ENCODE measurements at regions not wholly inside any gene's neighbourhood (a gene's known extent, or its start where the extent isn't known, plus 50 kb on each side); places are given as distances from the start of the nearest gene placed in this dataset.

DNA sequence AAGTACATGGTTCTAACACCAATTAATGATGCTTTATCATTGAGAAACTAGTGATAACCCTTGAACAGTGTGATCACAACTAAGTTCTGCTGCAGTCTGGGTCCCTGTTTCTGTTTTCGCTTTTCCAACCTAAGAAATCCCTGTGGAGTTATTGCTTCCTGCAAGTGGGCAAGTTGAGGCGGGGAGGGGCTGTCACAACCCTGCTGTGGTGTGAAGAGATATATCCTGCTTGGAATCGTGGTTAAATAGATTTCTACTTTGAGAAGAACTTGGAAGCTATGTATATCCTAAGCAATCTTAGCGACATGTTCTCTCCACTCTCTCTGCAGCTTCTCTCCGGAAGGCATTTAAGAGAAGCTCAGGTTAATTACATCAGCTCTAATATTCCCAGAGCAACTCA is 1223.6 kb downstream of the EPHA7 start:
- H3K27ac Mint-ChIP-seq = no peak overlapping the region
- ATAC-seq (replicated peaks) (no peak), DNase-seq (no peak)
- H3K4me1 Mint-ChIP-seq = no peaks in the 10 kb centered on the region
- no peaks in the 10 kb centered on the region for H3K27me3 Mint-ChIP-seq
- no peaks in the 10 kb centered on the region for H3K36me3 Mint-ChIP-seq
- H3K9me3 Mint-ChIP-seq = peaks cover 6 to 7% of the 10 kb centered on the region in 2 donors
- H3K4me3 Mint-ChIP-seq = no peak overlapping the region

GRCh38 chr6:92188016-92188415 is 1231.3 kb downstream of the EPHA7 start:
- Mint-ChIP-seq H3K27me3 (no peaks in the 10 kb centered on the region), H3K4me3 (no peak overlapping the region), H3K4me1 (no peaks in the 10 kb centered on the region), H3K36me3 (no peaks in the 10 kb centered on the region), H3K9me3 (peaks cover 0 to 2% of the 10 kb centered on the region in 2 donors), H3K27ac (no peak overlapping the region)
- DNase-seq (no peak), ATAC-seq (replicated peaks) (no peak)

- H3K27me3 Mint-ChIP-seq = no peaks in the 10 kb centered on the region
- no peak for DNase-seq
- ATAC-seq (replicated peaks) = no peak
- H3K4me3 Mint-ChIP-seq = no peak overlapping the region
- no peaks in the 10 kb centered on the region for H3K4me1 Mint-ChIP-seq
- H3K9me3 Mint-ChIP-seq = no peaks in the 10 kb centered on the region
- no peak overlapping the region for H3K27ac Mint-ChIP-seq
- no peaks in the 10 kb centered on the region for H3K36me3 Mint-ChIP-seq
Measured at GRCh38 chr6:92184933-92185332, 1234.4 kb downstream of the EPHA7 start.

GRCh38 chr6:92181347-92181746 is 1238.0 kb downstream of the EPHA7 start:
- no peaks in the 10 kb centered on the region for H3K27me3 Mint-ChIP-seq
- no peaks in the 10 kb centered on the region for H3K36me3 Mint-ChIP-seq
- H3K4me1 Mint-ChIP-seq = no peaks in the 10 kb centered on the region
- H3K27ac Mint-ChIP-seq = no peak overlapping the region
- DNase-seq (no peak), ATAC-seq (replicated peaks) (no peak)
- H3K9me3 Mint-ChIP-seq = peaks cover 0 to 3% of the 10 kb centered on the region in 2 donors
- H3K4me3 Mint-ChIP-seq = no peak overlapping the region

GRCh38 chr6:92180090-92180489 is 1239.3 kb downstream of the EPHA7 start:
- H3K36me3 Mint-ChIP-seq = no peaks in the 10 kb centered on the region
- no peak overlapping the region for H3K27ac Mint-ChIP-seq
- no peak overlapping the region for H3K4me3 Mint-ChIP-seq
- ATAC-seq (replicated peaks) = no peak
- peaks cover 2 to 6% of the 10 kb centered on the region in 2 donors for H3K9me3 Mint-ChIP-seq
- no peaks in the 10 kb centered on the region for H3K4me1 Mint-ChIP-seq
- DNase-seq = no peak
- no peaks in the 10 kb centered on the region for H3K27me3 Mint-ChIP-seq

DNA sequence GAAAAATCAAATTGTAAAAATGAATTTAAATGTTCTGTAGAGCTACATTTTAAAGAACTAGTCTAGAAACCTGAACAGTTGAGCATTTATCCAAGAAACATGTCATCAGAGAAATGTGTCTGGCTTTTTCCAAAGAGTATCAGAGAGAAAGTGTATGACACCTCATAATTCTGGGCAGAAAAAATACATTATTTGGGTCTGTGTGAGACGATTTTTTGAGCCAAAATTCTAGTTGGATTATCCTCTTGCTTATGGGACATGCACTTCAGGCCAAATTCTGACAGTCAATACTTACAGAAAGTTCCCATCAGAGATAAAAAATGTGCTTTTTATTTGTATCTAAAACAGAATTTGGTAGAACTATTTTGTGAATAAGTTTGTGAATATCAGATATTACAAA is 1242.7 kb downstream of the EPHA7 start:
- DNase-seq (no peak), ATAC-seq (replicated peaks) (no peak)
- Mint-ChIP-seq H3K27ac (no peak overlapping the region), H3K36me3 (no peaks in the 10 kb centered on the region), H3K4me3 (no peak overlapping the region), H3K27me3 (no peaks in the 10 kb centered on the region), H3K4me1 (no peaks in the 10 kb centered on the region), H3K9me3 (peaks cover 2 to 6% of the 10 kb centered on the region in 2 donors)

DNA sequence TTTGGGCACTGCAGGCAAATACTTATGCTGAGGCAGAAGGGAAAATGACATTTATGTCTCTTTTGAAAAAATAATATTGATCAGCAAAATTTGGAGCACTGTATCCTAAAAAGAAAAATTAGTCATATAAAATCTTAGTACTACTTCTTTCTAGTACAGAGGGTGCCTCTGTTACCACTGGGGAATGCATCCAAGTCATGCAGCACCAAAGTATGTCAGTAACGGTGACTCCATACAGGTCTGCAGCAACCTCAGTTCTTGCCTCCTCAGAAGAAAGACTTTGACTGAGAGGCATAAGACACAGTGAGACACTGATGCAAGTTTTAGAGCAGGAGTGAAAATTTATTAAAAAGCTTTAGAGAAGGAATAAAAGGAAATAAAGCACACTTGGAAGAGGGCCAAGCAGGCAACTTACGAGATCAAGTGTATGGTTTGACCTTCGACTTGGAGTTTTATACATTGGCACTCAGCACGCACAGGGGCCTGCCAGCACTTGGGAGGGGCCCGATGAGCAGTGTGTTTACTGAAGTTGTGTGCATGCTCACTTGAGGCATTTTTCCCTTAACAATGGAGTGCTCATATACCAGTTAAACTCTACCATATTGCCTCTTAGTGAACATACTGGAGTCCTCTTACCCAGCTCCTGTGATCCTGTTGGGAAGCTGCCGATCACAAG is 1244.8 kb downstream of the EPHA7 start:
- DNase-seq (no peak), ATAC-seq (replicated peaks) (no peak)
- Mint-ChIP-seq H3K4me1 (no peaks in the 10 kb centered on the region), H3K4me3 (no peak overlapping the region), H3K9me3 (peaks cover 2 to 6% of the 10 kb centered on the region in 2 donors), H3K36me3 (no peaks in the 10 kb centered on the region), H3K27me3 (no peaks in the 10 kb centered on the region), H3K27ac (no peak overlapping the region)

DNA sequence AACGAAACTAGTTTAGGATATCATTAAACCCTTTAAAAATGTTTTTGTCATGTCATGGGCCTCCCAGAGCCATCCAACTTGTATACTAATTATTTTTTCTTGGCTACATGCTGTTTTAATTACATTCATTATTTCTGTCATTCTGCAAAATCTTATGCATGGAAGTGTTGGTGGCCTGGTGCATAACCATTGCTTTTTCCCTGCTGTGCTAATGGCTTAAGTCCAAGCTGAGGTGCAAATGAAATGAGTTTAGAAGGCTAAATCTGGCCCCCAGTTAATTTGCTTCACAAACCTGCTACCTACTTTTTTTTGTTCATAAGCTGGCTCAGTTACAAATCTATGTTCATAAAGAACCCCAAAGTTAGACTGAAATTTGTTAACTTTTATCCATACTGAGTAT is 1249.9 kb downstream of the EPHA7 start:
- DNase-seq = no peak
- H3K9me3 Mint-ChIP-seq = peaks cover 0 to 1% of the 10 kb centered on the region in 2 donors
- no peaks in the 10 kb centered on the region for H3K4me1 Mint-ChIP-seq
- H3K36me3 Mint-ChIP-seq = no peaks in the 10 kb centered on the region
- H3K27me3 Mint-ChIP-seq = no peaks in the 10 kb centered on the region
- ATAC-seq (replicated peaks) = no peak
- no peak overlapping the region for H3K4me3 Mint-ChIP-seq
- no peak overlapping the region for H3K27ac Mint-ChIP-seq

- ATAC-seq (replicated peaks) (no peak), DNase-seq (no peak)
- H3K9me3 Mint-ChIP-seq = peaks cover 0 to 1% of the 10 kb centered on the region in 2 donors
- no peak overlapping the region for H3K27ac Mint-ChIP-seq
- H3K4me3 Mint-ChIP-seq = no peak overlapping the region
- H3K36me3 Mint-ChIP-seq = no peaks in the 10 kb centered on the region
- no peaks in the 10 kb centered on the region for H3K27me3 Mint-ChIP-seq
- H3K4me1 Mint-ChIP-seq = no peaks in the 10 kb centered on the region
Measured at GRCh38 chr6:92166666-92167065, 1252.7 kb downstream of the EPHA7 start.

DNA sequence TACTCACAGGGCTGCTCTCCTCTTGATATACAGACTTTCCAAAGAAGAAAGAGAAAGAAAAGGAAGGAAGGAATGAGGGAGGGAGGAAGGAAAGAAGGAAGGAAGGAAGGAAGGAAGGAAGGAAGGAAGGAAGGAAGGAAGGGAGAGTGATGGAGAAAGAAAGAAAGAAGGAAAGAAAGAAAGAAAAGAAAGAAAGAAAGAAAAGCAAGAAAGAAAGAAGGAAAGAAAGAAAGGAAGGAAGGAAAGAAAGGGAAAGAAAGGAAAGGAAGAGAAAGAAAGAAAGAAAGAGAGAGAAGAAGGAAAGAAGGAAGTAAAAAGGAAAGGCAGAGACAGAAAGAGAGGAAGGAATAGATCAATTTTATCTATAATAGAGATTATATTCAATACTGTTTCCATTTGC is 1257.4 kb downstream of the EPHA7 start:
- DNase-seq (no peak), ATAC-seq (replicated peaks) (no peak)
- no peaks in the 10 kb centered on the region for H3K27me3 Mint-ChIP-seq
- H3K4me1 Mint-ChIP-seq = no peaks in the 10 kb centered on the region
- no peak overlapping the region for H3K4me3 Mint-ChIP-seq
- peaks cover 3 to 5% of the 10 kb centered on the region in 2 donors for H3K9me3 Mint-ChIP-seq
- no peaks in the 10 kb centered on the region for H3K36me3 Mint-ChIP-seq
- H3K27ac Mint-ChIP-seq = no peak overlapping the region

- ATAC-seq (replicated peaks) (no peak), DNase-seq (no peak)
- Mint-ChIP-seq H3K4me3 (no peak overlapping the region), H3K27me3 (no peaks in the 10 kb centered on the region), H3K36me3 (no peaks in the 10 kb centered on the region), H3K9me3 (peaks cover 3 to 7% of the 10 kb centered on the region in 2 donors), H3K27ac (no peak overlapping the region), H3K4me1 (no peaks in the 10 kb centered on the region)
Measured at GRCh38 chr6:92160226-92160625, 1259.1 kb downstream of the EPHA7 start.

DNA sequence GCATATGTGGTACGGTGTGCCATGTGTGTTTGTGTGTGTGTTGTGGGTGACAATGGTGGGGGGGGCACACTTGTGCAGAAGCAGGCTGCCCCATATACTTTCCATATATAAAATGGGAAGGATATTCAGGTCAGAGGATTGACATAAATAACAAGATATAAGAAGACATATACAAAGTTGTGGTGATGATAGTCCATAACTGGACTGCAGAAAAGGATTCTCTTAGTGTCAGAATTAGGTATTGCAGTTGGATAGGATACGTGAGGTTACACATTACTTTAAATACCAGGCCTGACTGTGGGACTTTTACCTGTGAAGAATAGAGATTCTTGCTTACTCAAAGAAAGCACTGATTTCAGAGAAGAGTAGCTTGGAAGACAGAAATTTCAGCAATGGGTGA is 1260.3 kb downstream of the EPHA7 start:
- no peak overlapping the region for H3K4me3 Mint-ChIP-seq
- DNase-seq = no peak
- no peaks in the 10 kb centered on the region for H3K36me3 Mint-ChIP-seq
- no peak overlapping the region for H3K27ac Mint-ChIP-seq
- H3K9me3 Mint-ChIP-seq = peaks cover 3 to 6% of the 10 kb centered on the region in 2 donors
- no peaks in the 10 kb centered on the region for H3K27me3 Mint-ChIP-seq
- ATAC-seq (replicated peaks) = no peak
- no peaks in the 10 kb centered on the region for H3K4me1 Mint-ChIP-seq

GRCh38 chr6:92150553-92150952 is 1268.8 kb downstream of the EPHA7 start:
- Mint-ChIP-seq H3K4me3 (no peak overlapping the region), H3K27me3 (no peaks in the 10 kb centered on the region), H3K27ac (no peak overlapping the region), H3K9me3 (peaks cover 2 to 4% of the 10 kb centered on the region in 2 donors), H3K4me1 (no peaks in the 10 kb centered on the region), H3K36me3 (no peaks in the 10 kb centered on the region)
- no peak for DNase-seq
- no peak for ATAC-seq (replicated peaks)

GRCh38 chr6:92147246-92147645 is 1272.1 kb downstream of the EPHA7 start:
- no peak overlapping the region for H3K4me3 Mint-ChIP-seq
- H3K27ac Mint-ChIP-seq = no peak overlapping the region
- ATAC-seq (replicated peaks) = no peak
- DNase-seq = no peak
- H3K36me3 Mint-ChIP-seq = no peaks in the 10 kb centered on the region
- H3K9me3 Mint-ChIP-seq = peaks cover 4% of the 10 kb centered on the region in 2 donors
- H3K27me3 Mint-ChIP-seq = no peaks in the 10 kb centered on the region
- H3K4me1 Mint-ChIP-seq = no peaks in the 10 kb centered on the region

DNA sequence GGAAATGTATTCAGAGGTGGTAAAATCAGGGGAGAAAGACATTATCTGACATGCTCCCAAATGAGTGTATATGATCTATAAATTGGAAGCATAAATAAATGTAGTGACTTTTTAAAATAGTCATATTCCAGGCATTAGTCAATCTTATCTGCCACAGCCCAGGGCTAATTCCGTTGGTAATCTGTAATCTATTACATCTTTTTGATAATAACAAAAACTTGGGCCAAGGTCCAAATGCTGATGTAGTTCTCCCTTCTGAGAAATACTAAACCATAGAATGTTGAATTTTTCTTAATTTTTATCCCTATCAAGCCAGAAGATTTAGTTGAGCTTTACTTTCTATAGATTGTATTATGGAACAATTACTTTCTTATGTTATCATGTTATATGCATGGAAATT is 1279.8 kb downstream of the EPHA7 start:
- no peak for ATAC-seq (replicated peaks)
- no peak overlapping the region for H3K4me3 Mint-ChIP-seq
- no peaks in the 10 kb centered on the region for H3K27me3 Mint-ChIP-seq
- H3K4me1 Mint-ChIP-seq = no peaks in the 10 kb centered on the region
- peaks cover 0 to 4% of the 10 kb centered on the region in 2 donors for H3K9me3 Mint-ChIP-seq
- no peak for DNase-seq
- H3K27ac Mint-ChIP-seq = no peak overlapping the region
- no peaks in the 10 kb centered on the region for H3K36me3 Mint-ChIP-seq

GRCh38 chr6:92132957-92133356 is 1286.4 kb downstream of the EPHA7 start:
- Mint-ChIP-seq H3K27ac (no peak overlapping the region), H3K9me3 (peaks cover 2 to 3% of the 10 kb centered on the region in 2 donors), H3K27me3 (no peaks in the 10 kb centered on the region), H3K4me3 (no peak overlapping the region), H3K4me1 (no peaks in the 10 kb centered on the region), H3K36me3 (no peaks in the 10 kb centered on the region)
- no peak for ATAC-seq (replicated peaks)
- no peak for DNase-seq
